NOMO-1 (cell line): ENCODE measurements at regions not wholly inside any gene's neighbourhood (a gene's known extent, or its start where the extent isn't known, plus 50 kb on each side); places are given as distances from the start of the nearest gene placed in this dataset.
A peak's percentile ranks its signal among the peaks of the same experiment; 100 is the strongest.

Experiments used
- DNase-seq, 2 experiments: peaks; one replicate each; lab custom pipeline; 2025; ENCODE audit not compliant: unreplicated experiment in 2 of 2; lab: John Stamatoyannopoulos, UW

GRCh38 chr7:25994433-25994994 lies 157.5 kb upstream of the NFE2L3 start:
- DNase-seq = no peak

- no peak for DNase-seq
Observed at GRCh38 chr7:25995216-25995615, 156.8 kb upstream of the NFE2L3 start.

- DNase-seq = no peak
Observed at GRCh38 chr7:25996006-25996408, 156.0 kb upstream of the NFE2L3 start.

GRCh38 chr7:25998499-25998898 lies 153.5 kb upstream of the NFE2L3 start:
- DNase-seq = no peak

- DNase-seq = no peak
Observed at GRCh38 chr7:26000841-26001240, 151.2 kb upstream of the NFE2L3 start.

- DNase-seq = no peak
Observed at GRCh38 chr7:26001662-26002244, 150.2 kb upstream of the NFE2L3 start.

GRCh38 chr7:26005683-26006410 lies 146.2 kb upstream of the NFE2L3 start:
- no peak for DNase-seq

- no peak for DNase-seq
Observed at GRCh38 chr7:26006426-26006825, 145.6 kb upstream of the NFE2L3 start.

GRCh38 chr7:26007510-26007909 lies 144.5 kb upstream of the NFE2L3 start:
- DNase-seq = no peak

GRCh38 chr7:26008428-26008827 lies 143.6 kb upstream of the NFE2L3 start:
- DNase-seq = no peak

- DNase-seq = no peak
Observed at GRCh38 chr7:26011039-26011696, 140.8 kb upstream of the NFE2L3 start.

- DNase-seq = no peak
Observed at GRCh38 chr7:26013551-26014083, 138.4 kb upstream of the NFE2L3 start.

GRCh38 chr7:26022982-26023381 lies 129.0 kb upstream of the NFE2L3 start:
- no peak for DNase-seq

- no peak for DNase-seq
Observed at GRCh38 chr7:26029911-26030310, 122.1 kb upstream of the NFE2L3 start.

GRCh38 chr7:26034391-26034790 lies 117.6 kb upstream of the NFE2L3 start:
- peak in 1 of 2 experiments; percentile 37 for DNase-seq

GRCh38 chr7:26035552-26035951 lies 116.4 kb upstream of the NFE2L3 start:
- no peak for DNase-seq

GRCh38 chr7:26036092-26036491 lies 115.9 kb upstream of the NFE2L3 start:
- DNase-seq = no peak

GRCh38 chr7:26038201-26038990 lies 113.6 kb upstream of the NFE2L3 start:
- DNase-seq = no peak

- DNase-seq = no peak
Observed at GRCh38 chr7:26040085-26040484, 111.9 kb upstream of the NFE2L3 start.

GRCh38 chr7:26042237-26042636 lies 109.8 kb upstream of the NFE2L3 start:
- DNase-seq = no peak

GRCh38 chr7:26043801-26044200 lies 108.2 kb upstream of the NFE2L3 start:
- peak; percentile 22 to 27 for DNase-seq
